NCI-H1436 (cell line): ENCODE measurements at regions not wholly inside any gene's neighbourhood (a gene's known extent, or its start where the extent isn't known, plus 50 kb on each side); places are given as distances from the start of the nearest gene placed in this dataset.

Experiments
- DNase-seq: peaks from one replicate; lab custom pipeline; 2025; lab: John Stamatoyannopoulos, UW

- no peak for DNase-seq
Measured at GRCh38 chr6:23367311-23367710, 758.7 kb upstream of the NRSN1 start.

DNA sequence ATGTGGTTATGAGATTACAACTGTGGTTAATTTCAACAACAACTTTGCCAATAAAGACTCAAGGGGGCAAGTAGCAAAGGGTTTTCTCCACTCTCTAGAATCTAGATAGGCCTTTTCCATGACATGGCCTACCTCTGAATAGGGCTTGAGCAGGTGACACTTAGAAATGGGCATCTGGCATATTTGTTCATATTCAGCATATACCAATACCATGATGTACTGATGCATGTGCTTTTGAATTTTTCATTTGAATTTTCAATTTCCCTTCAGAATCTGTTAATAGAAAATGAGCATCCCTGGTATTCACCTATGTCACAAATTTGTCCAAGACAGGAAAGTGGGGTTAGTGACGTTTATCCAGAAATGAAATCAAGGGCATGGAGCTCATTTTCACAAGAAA is 757.5 kb upstream of the NRSN1 start:
- DNase-seq, result no peak

DNA sequence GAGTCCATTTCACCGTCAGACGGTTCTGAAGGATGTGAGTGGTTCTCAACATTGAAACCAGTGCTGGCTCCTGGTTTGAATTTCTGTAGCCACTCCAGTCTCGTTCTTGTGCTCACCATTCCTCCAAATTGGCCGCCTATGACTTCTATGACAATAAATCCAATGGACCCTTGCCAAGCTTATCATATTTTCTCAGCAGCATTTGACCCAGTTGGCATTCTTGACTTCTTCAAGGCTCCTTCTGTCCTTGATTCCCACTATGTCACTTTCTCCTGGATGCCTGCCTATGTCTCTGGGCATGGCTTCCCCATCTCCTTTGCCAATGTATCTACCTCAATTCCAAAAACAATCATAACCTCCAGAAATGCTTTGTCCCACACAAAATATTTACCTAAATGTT is 756.0 kb upstream of the NRSN1 start:
- no peak for DNase-seq

- no peak for DNase-seq
Measured at GRCh38 chr6:23371132-23371915, 754.7 kb upstream of the NRSN1 start.

- DNase-seq, result no peak
Measured at GRCh38 chr6:23377830-23378229, 748.2 kb upstream of the NRSN1 start.

- no peak for DNase-seq
Measured at GRCh38 chr6:23380465-23380864, 745.5 kb upstream of the NRSN1 start.

GRCh38 chr6:23388086-23388783 is 737.8 kb upstream of the NRSN1 start:
- no peak for DNase-seq

- DNase-seq, result no peak
Measured at GRCh38 chr6:23389386-23389785, 736.6 kb upstream of the NRSN1 start.

GRCh38 chr6:23390221-23390620 is 735.8 kb upstream of the NRSN1 start:
- no peak for DNase-seq

GRCh38 chr6:23394681-23395080 is 731.3 kb upstream of the NRSN1 start:
- no peak for DNase-seq

DNA sequence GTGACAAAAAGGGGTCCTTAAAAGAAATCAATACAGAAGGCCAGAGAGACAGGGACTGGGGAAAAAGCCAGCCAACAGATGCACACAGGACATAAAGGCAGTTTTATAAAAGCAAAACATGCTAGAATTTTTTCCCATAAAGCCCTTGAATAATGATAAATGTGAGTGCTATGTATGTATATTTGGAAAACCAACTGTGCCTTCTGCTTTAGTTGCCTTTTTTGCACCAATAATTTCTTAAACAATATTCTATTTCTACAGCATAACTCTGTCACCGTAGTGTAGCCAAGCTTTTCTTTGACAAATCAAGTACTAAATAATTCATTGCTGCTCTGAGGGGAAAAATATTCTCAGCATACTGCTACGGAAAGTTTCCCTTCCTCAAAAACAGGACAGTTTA is 730.6 kb upstream of the NRSN1 start:
- DNase-seq, result no peak

GRCh38 chr6:23396949-23397348 is 729.1 kb upstream of the NRSN1 start:
- no peak for DNase-seq

- DNase-seq, result no peak
Measured at GRCh38 chr6:23403460-23403859, 722.6 kb upstream of the NRSN1 start.

GRCh38 chr6:23409531-23409930 is 716.5 kb upstream of the NRSN1 start:
- DNase-seq, result no peak

GRCh38 chr6:23410439-23410838 is 715.6 kb upstream of the NRSN1 start:
- no peak for DNase-seq

GRCh38 chr6:23412770-23413169 is 713.2 kb upstream of the NRSN1 start:
- no peak for DNase-seq

DNA sequence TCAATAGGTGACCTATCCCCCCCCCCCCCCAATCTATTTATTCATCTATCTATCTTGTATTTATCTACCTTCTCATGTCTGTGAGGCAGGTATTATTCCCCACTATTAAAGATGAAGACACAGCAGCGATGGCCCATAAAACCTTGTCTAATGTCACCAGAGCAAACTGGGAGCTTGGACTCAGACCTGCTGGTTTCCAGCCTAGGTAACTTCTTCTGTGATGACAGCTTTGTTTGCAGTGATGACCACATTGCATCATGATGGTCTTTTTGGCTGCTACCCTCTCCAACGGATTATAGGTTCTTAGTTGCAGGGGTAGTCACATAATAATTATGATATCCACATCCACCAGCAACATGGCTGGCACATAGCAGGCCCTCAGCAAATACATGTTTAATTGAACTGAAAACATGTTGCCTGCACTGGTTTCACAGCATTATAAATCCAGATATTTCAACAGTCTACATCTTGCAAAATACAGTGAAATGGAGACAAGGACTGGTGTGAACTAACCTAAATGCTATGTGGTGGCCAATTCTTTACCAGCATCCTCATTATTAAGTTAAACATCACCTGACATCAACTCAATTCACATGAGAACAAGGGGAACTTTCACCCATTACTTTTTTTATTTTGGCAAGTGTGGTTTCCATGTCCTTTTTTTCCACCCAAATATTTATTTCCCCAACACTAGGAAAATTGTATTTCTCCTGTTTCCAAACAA is 712.5 kb upstream of the NRSN1 start:
- no peak for DNase-seq

DNA sequence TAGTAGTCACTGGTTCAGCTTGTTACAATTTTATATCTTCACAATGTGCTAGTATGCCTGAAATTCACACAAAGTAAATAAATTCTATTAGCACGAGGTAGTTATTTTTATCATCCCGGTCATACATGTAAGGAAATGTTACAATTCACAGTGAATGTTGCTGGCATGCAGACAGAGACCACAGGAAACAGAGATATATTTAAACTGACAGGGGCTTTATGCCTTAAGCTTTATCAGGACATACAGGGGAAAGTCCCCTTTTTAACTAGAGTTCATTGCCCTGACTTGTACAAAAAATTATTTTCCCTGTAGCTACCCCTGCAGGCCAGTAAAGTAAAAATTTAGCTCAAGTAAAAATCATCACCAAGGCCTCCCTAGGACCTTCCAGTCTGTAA is 712.0 kb upstream of the NRSN1 start:
- DNase-seq, result no peak

GRCh38 chr6:23414922-23415321 is 711.1 kb upstream of the NRSN1 start:
- no peak for DNase-seq

DNA sequence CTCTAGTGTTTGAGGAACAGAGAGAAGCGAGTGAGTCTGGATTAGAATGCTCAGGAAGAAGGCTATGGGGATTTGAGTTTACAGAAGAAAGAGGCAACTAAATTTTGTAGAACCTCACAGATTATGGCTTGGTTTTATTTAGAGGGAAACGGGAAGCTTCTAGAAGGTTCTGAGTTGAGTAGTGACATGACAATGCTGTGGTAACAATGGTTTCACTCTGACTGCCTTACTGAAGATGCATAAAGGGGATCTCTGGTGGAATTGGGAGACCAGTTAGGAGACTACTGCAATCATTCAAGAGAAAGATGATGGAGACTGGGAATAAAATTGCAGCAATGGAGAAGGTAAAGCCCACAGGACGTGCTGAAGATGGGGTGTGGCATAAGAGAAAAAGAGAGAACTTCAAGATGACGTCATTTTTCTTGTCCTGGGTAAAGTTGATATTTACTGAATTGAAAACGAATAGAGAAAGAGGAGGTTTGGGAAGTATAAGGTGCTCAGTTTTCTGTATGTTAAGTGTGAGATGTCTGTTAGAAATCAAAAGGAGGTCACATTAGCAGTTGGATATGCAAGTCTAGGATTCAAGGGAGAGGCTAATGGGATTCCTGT is 710.1 kb upstream of the NRSN1 start:
- no peak for DNase-seq

DNA sequence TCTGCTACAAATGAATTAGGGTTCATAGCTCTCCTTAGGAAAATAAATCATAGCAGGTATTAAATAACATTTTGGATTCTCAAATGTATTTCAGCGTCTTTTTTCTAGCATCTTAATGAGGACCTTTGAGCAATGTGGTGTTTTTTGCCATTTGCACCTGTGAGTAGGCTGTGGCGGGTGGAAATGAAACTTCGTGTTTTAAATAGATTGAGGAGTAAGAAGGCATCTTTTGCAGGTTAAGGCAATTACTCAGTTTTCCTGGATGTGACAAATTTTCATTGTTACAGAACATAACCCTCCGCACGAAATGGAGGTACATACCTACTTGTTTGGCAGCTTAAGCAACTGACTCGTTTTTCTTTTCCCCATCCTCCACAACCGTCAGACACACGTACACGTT is 708.9 kb upstream of the NRSN1 start:
- no peak for DNase-seq

- DNase-seq, result no peak
Measured at GRCh38 chr6:23418095-23418494, 707.9 kb upstream of the NRSN1 start.

- DNase-seq, result no peak
Measured at GRCh38 chr6:23419046-23419445, 707.0 kb upstream of the NRSN1 start.
